NCI-H2107 treated with DMSO at 0.1 percent for 48 hours (cell line): ENCODE measurements at regions not wholly inside any gene's neighbourhood (a gene's known extent, or its start where the extent isn't known, plus 50 kb on each side); places are given as distances from the start of the nearest gene placed in this dataset.
"Not testable (repeated sequence)": the region's sequence is repeated elsewhere in the genome, so short reads cannot be mapped to it uniquely, and the experiment has no call there.

Source experiments
- DNase-seq: peaks from one replicate; lab custom pipeline; 2025; ENCODE audit not compliant: unreplicated experiment; lab: John Stamatoyannopoulos, UW

GRCh38 chr12:131561051-131561450, 149.8 kb upstream of the SFSWAP start:
- no peak for DNase-seq

GRCh38 chr12:131561891-131562684, 148.8 kb upstream of the SFSWAP start:
- DNase-seq = no peak

GRCh38 chr12:131564138-131564727, 146.7 kb upstream of the SFSWAP start:
- DNase-seq = not testable (repeated sequence)

- no peak for DNase-seq
Measured at GRCh38 chr12:131564845-131565244, 146.0 kb upstream of the SFSWAP start.

GRCh38 chr12:131565267-131566015, 145.4 kb upstream of the SFSWAP start:
- no peak for DNase-seq

- no peak for DNase-seq
Measured at GRCh38 chr12:131568336-131568735, 142.6 kb upstream of the SFSWAP start.

GRCh38 chr12:131570596-131570995, 140.3 kb upstream of the SFSWAP start:
- DNase-seq = no peak

GRCh38 chr12:131571827-131572226, 139.1 kb upstream of the SFSWAP start:
- no peak for DNase-seq

GRCh38 chr12:131572626-131573025, 138.3 kb upstream of the SFSWAP start:
- DNase-seq = no peak

- no peak for DNase-seq
Measured at GRCh38 chr12:131573631-131574394, 137.1 kb upstream of the SFSWAP start.

GRCh38 chr12:131574395-131574771, 136.5 kb upstream of the SFSWAP start:
- DNase-seq = no peak

- DNase-seq = no peak
Measured at GRCh38 chr12:131575371-131575770, 135.5 kb upstream of the SFSWAP start.

GRCh38 chr12:131576734-131577133, 134.2 kb upstream of the SFSWAP start:
- not testable (repeated sequence) for DNase-seq

- no peak for DNase-seq
Measured at GRCh38 chr12:131577766-131578165, 133.1 kb upstream of the SFSWAP start.

- DNase-seq = no peak
Measured at GRCh38 chr12:131578828-131579470, 131.9 kb upstream of the SFSWAP start.

GRCh38 chr12:131583090-131583712, 127.7 kb upstream of the SFSWAP start:
- no peak for DNase-seq

GRCh38 chr12:131586269-131586668, 124.6 kb upstream of the SFSWAP start:
- no peak for DNase-seq

- DNase-seq = no peak
Measured at GRCh38 chr12:131586761-131587160, 124.1 kb upstream of the SFSWAP start.

- no peak for DNase-seq
Measured at GRCh38 chr12:131587565-131587964, 123.3 kb upstream of the SFSWAP start.

GRCh38 chr12:131589221-131589897, 121.5 kb upstream of the SFSWAP start:
- no peak for DNase-seq
